Motor neuron (in vitro differentiated cells): ENCODE measurements at regions not wholly inside any gene's neighbourhood (a gene's known extent, or its start where the extent isn't known, plus 50 kb on each side); places are given as distances from the start of the nearest gene placed in this dataset.

Experiments used
- ATAC-seq, 8 experiments: fragments of 200-7000 bp; cut with Tn5 transposase; replicated peaks in 6 of 8; 2 replicates each; pipeline ENCODE4 v1.8.0; 2021; ENCODE audit warnings: mild to moderate bottlenecking in 8 of 8, moderate library complexity in 8 of 8
- H3K27ac ChIP-seq, 2 donors: fragments of 250-450 bp; sonication (Bioruptor Pico); 2 replicates each; pipeline ENCODE4 v1.9.0; 2021; ENCODE audit warnings: antibody characterized with exemption in 2 of 2, mild to moderate bottlenecking in 2 of 2, moderate library complexity in 1 of 2
- H3K4me1 ChIP-seq, 2 donors: fragments of 250-450 bp; sonication (Bioruptor Pico); replicated peaks in 1 of 2; 2 replicates each; pipeline ENCODE4 v1.6.1; 2021; ENCODE audit warnings: antibody characterized with exemption in 2 of 2, mild to moderate bottlenecking in 2 of 2, moderate library complexity in 1 of 2
- H3K4me3 ChIP-seq, 5 donors: fragments of 250-450 bp; sonication (Bioruptor Pico); 2 replicates each; pipeline ENCODE4 v1.9.0; 2021; ENCODE audit warnings: antibody characterized with exemption in 5 of 5, mild to moderate bottlenecking in 5 of 5, moderate library complexity in 4 of 5
- WGBS, 10 experiments: fragments of 450-650 bp; shearing (Covaris generic); methylation state at CpG; one replicate each; pipeline ENCODE4 v1.0.0; 2022; 5-methylcytosine and 5-hydroxymethylcytosine counted together
- in situ Hi-C, 9 experiments: fragments of 400-800 bp; cut with MboI; loops; one replicate each; pipeline ENCODE4 v1.15.0; 2021; ENCODE audit warnings: low sequenced_read_pairs in 9 of 9, low pct_unique_long_range_greater_than_20kb in 2 of 9; ENCODE audit not compliant: unreplicated experiment in 9 of 9

- peaks cover 6 to 8% of the 10 kb centered on the region in 2 donors for H3K4me1 ChIP-seq
- peak in 3 of 8 experiments; percentile 25 to 30 (median 29) for ATAC-seq
- WGBS, 10 experiments = 0 to 100% (median 100%) methylated on average over 1 of the region's 1 CpG; no CpG with 5 or more reads in 3 of the 10 experiments
- in situ Hi-C loops = no loop called here
- no peak overlapping the region for H3K4me3 ChIP-seq
- no peak overlapping the region for H3K27ac ChIP-seq
Observed at GRCh38 chr12:58487678-58488161, 432.6 kb downstream of the LRIG3 start.

DNA sequence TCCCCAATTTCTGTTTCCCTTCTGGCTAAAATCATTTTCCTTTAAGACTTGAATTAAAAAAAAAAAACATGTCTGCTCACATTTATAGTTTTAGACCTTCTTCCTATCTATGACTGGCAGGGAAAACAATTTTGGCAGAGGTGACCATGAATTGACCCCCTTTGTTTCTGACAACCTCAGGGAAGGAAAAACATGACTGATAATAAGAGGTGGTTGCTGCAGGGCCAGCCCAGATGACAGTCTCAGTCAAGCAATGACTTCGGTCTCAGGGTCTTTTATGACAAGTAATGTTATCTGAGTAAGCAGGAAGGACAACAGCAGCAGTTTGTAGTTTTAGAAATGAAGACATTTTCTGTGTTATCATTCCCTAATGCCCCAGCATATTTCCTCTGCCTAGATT, 430.9 kb downstream of the LRIG3 start:
- in situ Hi-C loops = no loop called here
- no peak for ATAC-seq
- no peak overlapping the region for H3K4me3 ChIP-seq
- WGBS, 10 experiments = 83 to 100% (median 100%) methylated on average over 1 of the region's 1 CpG; no CpG with 5 or more reads in 6 of the 10 experiments
- H3K4me1 ChIP-seq = peaks cover 6 to 8% of the 10 kb centered on the region in 2 donors
- H3K27ac ChIP-seq = no peak overlapping the region

DNA sequence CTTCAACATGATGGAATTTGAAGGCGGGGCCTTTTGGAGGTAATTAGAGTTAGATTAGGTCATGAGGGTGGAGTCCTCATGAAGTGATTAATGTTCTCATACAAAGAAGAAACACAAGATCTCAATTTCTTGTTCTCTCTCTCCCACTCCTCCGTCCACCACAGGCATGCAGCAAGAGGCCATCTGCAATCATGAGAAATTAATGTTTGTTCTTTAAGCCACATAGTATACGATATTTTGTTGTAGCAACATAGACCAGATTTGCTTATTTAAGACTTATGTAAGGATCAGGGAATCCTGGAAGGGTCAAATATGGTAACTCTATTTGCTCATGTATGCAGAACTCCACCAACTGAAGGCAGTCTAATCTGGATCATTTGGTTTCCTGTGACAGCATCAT, 429.0 kb downstream of the LRIG3 start:
- in situ Hi-C loops = no loop called here
- H3K4me1 ChIP-seq = peaks cover 6 to 8% of the 10 kb centered on the region in 2 donors

GRCh38 chr12:58496411-58497190, 423.7 kb downstream of the LRIG3 start:
- 62 to 100% (median 88%) methylated on average over 1 to 4 of the region's 4 CpGs for WGBS, 10 experiments

More for the DNA sequence above, 429.0 kb downstream of the LRIG3 start:
- 10 to 95% (median 62%) methylated on average over 1 to 3 of the region's 3 CpGs for WGBS, 10 experiments
- Histone ChIP-seq H3K4me3 (no peak overlapping the region), H3K27ac (no peak overlapping the region)
- peak; percentile 30 to 96 (median 68) for ATAC-seq

GRCh38 chr12:58500399-58500798, 419.9 kb downstream of the LRIG3 start:
- in situ Hi-C loops = no loop called here
- H3K4me3 ChIP-seq = no peak overlapping the region
- no peak for ATAC-seq
- no peak overlapping the region for H3K27ac ChIP-seq
- 33 to 100% (median 86%) methylated on average over 1 to 2 of the region's 2 CpGs; no CpG with 5 or more reads in 1 of the 10 experiments for WGBS, 10 experiments
- peaks cover 30 to 33% of the 10 kb centered on the region in 2 donors for H3K4me1 ChIP-seq

More at GRCh38 chr12:58496411-58497190, 423.7 kb downstream of the LRIG3 start:
- in situ Hi-C loops = no loop called here
- no peak for ATAC-seq
- Histone ChIP-seq H3K4me1 (peaks cover 0 to 3% of the 10 kb centered on the region in 2 donors), H3K27ac (no peak overlapping the region), H3K4me3 (no peak overlapping the region)

GRCh38 chr12:58502226-58502625, 418.1 kb downstream of the LRIG3 start:
- 0 to 20% (median 0%) methylated on average over 1 of the region's 1 CpG; no CpG with 5 or more reads in 2 of the 10 experiments for WGBS, 10 experiments
- in situ Hi-C loops = no loop called here
- Histone ChIP-seq H3K4me1 (peaks cover 30 to 33% of the 10 kb centered on the region in 2 donors), H3K4me3 (no peak overlapping the region), H3K27ac (no peak overlapping the region)
- peak; percentile 17 to 85 (median 79) for ATAC-seq

DNA sequence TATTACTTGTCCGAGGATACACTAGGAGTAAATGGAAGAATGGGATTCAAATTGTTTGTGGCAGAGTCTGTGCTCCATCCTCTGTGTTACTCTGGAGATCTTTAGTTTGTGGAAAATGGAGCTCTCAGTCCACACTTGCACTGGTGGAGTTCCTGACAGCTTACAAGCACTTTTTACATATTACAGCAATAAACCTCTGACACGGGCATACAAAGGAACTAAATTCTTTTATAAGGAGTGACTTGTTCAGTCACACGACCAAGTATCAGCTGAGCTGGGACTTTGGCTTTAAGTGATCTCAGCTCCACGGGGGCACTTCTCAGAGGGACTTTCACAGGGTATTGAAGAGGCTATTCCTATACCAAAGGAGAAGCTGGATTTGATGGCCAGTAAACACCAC, 417.5 kb downstream of the LRIG3 start:
- H3K4me3 ChIP-seq = peak overlapping the region in 1 of 5 donors; percentile 3
- in situ Hi-C loops = no loop called here
- peaks cover 30 to 33% of the 10 kb centered on the region in 2 donors for H3K4me1 ChIP-seq
- 0 to 83% (median 22%) methylated on average over 1 to 4 of the region's 4 CpGs; no CpG with 5 or more reads in 1 of the 10 experiments for WGBS, 10 experiments
- peak; percentile 43 to 86 (median 66) for ATAC-seq
- peak overlapping the region in 1 of 2 donors; percentile 54 for H3K27ac ChIP-seq

DNA sequence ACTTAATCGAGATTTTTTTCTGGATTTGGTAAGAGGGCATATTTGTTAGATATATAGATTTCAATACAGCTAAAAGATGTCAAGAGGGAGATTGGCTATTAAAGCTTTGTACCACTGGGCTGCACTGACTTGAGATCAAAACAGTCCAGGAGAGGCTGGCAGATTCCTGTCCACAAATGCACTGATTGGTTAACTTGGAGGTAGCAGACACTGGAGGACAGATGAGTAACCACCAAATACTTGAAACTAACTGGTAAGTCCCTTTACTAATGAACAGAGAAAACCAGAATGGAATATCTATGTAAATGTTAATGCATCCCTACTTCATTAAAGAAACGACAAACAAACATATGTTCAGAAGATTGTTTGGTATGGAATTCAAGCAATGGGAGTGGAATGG, 416.6 kb downstream of the LRIG3 start:
- no peak for ATAC-seq
- peaks cover 30 to 33% of the 10 kb centered on the region in 2 donors for H3K4me1 ChIP-seq
- peak overlapping the region in 1 of 2 donors; percentile 13 for H3K27ac ChIP-seq
- in situ Hi-C loops = no loop called here
- no peak overlapping the region for H3K4me3 ChIP-seq
- WGBS, 10 experiments = 60 to 90% (median 80%) methylated on average over 1 to 2 of the region's 2 CpGs; no CpG with 5 or more reads in 1 of the 10 experiments

GRCh38 chr12:58504143-58504938, 416.0 kb downstream of the LRIG3 start:
- peak in 7 of 8 experiments; percentile 33 to 60 (median 55) for ATAC-seq

GRCh38 chr12:58509116-58509885, 411.0 kb downstream of the LRIG3 start:
- Histone ChIP-seq H3K4me3 (no peak overlapping the region), H3K4me1 (peaks cover 17 to 28% of the 10 kb centered on the region in 2 donors), H3K27ac (no peak overlapping the region)
- WGBS, 10 experiments = 43 to 100% (median 83%) methylated on average over 1 to 5 of the region's 5 CpGs
- peak in 2 of 8 experiments; percentile 14 to 56 for ATAC-seq
- in situ Hi-C loops = no loop called here

More at GRCh38 chr12:58504143-58504938, 416.0 kb downstream of the LRIG3 start:
- in situ Hi-C loops = no loop called here
- H3K27ac ChIP-seq = peak overlapping the region in 1 of 2 donors; percentile 13
- peaks cover 30 to 33% of the 10 kb centered on the region in 2 donors for H3K4me1 ChIP-seq
- H3K4me3 ChIP-seq = no peak overlapping the region
- 28 to 95% (median 57%) methylated on average over 1 to 5 of the region's 5 CpGs; no CpG with 5 or more reads in 2 of the 10 experiments for WGBS, 10 experiments

DNA sequence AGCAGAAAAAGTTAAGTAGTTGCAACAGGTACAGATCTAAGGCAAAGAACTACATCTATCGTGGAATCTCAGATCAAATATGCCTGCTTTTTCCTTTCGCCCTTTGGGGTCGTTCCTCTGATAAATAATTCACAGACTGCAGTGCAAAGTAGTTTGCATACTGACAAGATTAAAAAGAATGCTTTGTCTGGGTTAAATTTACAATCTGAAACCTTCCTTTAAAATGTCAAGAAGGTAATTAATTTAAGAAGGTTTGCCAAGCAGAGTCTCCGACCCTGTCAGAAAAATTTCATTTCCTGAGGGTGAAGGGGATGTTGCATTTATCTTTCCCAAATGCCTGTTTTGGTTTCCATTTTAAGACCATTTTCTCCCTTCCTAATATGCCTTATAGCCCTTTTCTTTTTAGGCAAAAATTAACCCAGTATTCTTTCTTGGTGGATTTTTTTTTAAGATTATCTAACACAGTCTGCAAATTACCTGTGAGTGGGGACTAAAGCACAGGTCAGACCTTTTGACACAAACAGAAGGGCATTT, 406.9 kb downstream of the LRIG3 start:
- peak in 4 of 8 experiments; percentile 10 to 54 (median 16) for ATAC-seq
- in situ Hi-C loops = no loop called here

GRCh38 chr12:58513852-58514251, 406.5 kb downstream of the LRIG3 start:
- peak in 7 of 8 experiments; percentile 45 to 94 (median 65) for ATAC-seq
- H3K4me3 ChIP-seq = no peak overlapping the region
- peak overlapping the region in 1 of 2 donors; percentile 18 for H3K27ac ChIP-seq
- peaks cover 11 to 31% of the 10 kb centered on the region in 2 donors for H3K4me1 ChIP-seq
- 0 to 68% (median 20%) methylated on average over 1 to 4 of the region's 4 CpGs; no CpG with 5 or more reads in 1 of the 10 experiments for WGBS, 10 experiments
- in situ Hi-C loops = no loop called here

More for the DNA sequence above, 406.9 kb downstream of the LRIG3 start:
- WGBS, 10 experiments = 0 to 23% (median 7%) methylated on average over 1 to 4 of the region's 4 CpGs; no CpG with 5 or more reads in 1 of the 10 experiments
- Histone ChIP-seq H3K4me1 (peaks cover 11 to 31% of the 10 kb centered on the region in 2 donors), H3K27ac (peak overlapping the region in 1 of 2 donors; percentile 18), H3K4me3 (no peak overlapping the region)
